HUES48 (cell line): ENCODE measurements at regions not wholly inside any gene's neighbourhood (a gene's known extent, or its start where the extent isn't known, plus 50 kb on each side); places are given as distances from the start of the nearest gene placed in this dataset.
"Not testable (repeated sequence)": the region's sequence is repeated elsewhere in the genome, so short reads cannot be mapped to it uniquely, and the experiment has no call there.

Experiments used
- H3K27ac ChIP-seq: one replicate; pipeline ENCODE4 v1.7.0; 2013; ENCODE audit warnings: low read depth, low read length, inconsistent platforms
- H3K27me3 ChIP-seq: 2 replicates; pipeline ENCODE4 v1.6.1; 2013; ENCODE audit warnings: mild to moderate bottlenecking, low read length; ENCODE audit not compliant: control insufficient read depth, insufficient read depth
- H3K36me3 ChIP-seq: 2 replicates; pipeline ENCODE4 v1.6.1; 2013; ENCODE audit warnings: low read length; ENCODE audit not compliant: control insufficient read depth, insufficient read depth
- H3K4me1 ChIP-seq: 2 replicates; pipeline ENCODE4 v1.6.1; 2013; ENCODE audit warnings: mild to moderate bottlenecking, low read length; ENCODE audit not compliant: control insufficient read depth, insufficient read depth
- H3K4me3 ChIP-seq: 2 replicates; pipeline ENCODE4 v1.5.1; 2013; ENCODE audit warnings: mild to moderate bottlenecking, low read depth, low read length
- H3K9ac ChIP-seq: 2 replicates; pipeline ENCODE4 v1.6.1; 2013; ENCODE audit warnings: mild to moderate bottlenecking, low read depth, low read length, moderate library complexity
- H3K9me3 ChIP-seq: 2 replicates; pipeline ENCODE4 v1.6.1; 2013; ENCODE audit warnings: low read length; ENCODE audit not compliant: control insufficient read depth, insufficient read depth

DNA sequence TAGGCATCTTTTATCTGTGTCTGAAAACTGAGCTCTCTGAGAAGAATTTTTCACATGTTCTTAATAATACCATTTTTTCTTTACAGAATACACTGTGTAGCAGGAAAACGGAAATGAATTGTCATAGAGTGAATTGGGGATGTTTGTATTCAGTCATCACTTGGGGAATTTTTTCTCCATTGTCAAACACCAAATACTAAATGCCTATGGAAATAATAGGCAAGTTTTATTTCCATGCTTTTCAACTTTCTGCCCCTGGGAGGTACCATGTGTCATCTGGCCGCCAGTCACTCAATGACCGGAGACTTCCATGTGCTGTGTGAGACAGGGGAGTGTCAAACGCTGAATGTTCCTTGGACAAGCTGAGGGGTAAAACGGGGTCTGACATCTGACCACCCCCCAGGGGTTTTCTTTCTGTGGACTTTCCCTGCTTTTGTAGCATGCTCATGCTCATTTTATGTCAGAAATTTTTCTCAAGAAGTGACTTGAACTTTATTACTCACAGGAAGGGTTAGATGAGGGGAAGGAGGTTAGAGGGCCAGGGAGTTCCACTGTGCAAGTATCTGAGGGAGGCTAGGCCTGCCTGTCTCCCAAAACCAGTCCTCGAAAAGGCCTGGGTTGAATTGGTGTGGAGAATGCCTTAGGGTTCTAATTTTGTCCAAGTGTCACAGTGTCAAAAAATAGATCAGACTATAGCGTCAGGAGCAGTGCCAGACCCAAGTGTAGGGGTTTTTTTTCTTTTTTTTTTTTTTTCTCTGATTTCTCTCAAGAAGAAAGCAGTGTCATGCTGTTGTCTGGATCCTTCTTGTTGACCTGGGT, 438.6 kb downstream of the AGTPBP1 start:
- Histone ChIP-seq H3K9ac (no peak overlapping the region), H3K9me3 (no peaks in the 10 kb centered on the region), H3K36me3 (no peaks in the 10 kb centered on the region), H3K4me3 (no peak overlapping the region), H3K4me1 (no peaks in the 10 kb centered on the region), H3K27me3 (no peaks in the 10 kb centered on the region), H3K27ac (no peak overlapping the region)

DNA sequence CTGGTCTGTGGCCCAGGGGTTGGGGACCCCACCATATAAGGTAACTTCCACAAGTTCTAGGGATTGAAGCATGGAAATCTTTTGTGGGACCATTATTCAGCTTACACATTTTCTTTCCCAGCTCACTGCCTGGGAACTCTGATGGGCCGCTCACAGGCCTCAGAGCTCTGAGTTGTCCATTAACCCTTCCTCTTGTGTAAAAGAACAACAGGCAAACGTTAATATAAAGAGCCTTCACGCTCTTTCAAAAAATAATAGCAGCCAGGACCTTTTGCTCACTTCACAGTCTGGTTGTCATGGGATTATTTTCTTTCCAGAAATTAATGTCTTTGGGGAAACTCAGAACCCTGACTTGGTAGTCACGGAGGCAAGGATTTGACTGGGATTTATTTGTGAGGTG, 443.3 kb downstream of the AGTPBP1 start:
- Histone ChIP-seq H3K9me3 (no peaks in the 10 kb centered on the region), H3K9ac (no peak overlapping the region), H3K36me3 (no peaks in the 10 kb centered on the region), H3K4me1 (no peaks in the 10 kb centered on the region), H3K4me3 (no peak overlapping the region), H3K27me3 (no peaks in the 10 kb centered on the region), H3K27ac (no peak overlapping the region)

DNA sequence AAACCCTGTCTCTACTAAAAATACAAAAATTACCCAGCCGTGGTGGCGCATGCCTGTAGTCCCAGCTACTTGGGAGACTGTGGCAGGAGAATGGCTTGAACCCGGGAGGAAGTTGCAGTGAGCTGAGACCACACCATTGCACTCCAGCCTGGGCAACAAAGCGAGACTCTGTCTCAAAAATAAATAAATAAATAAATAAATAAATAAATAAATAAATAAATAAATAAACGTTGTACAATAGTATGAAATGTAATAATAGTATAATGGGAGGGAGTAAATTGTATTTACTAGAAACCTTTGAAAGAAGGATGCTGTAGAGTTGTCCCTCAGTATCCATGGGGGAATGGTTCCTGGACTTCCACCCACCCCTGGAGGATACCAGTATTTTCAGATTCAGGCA, 446.5 kb downstream of the AGTPBP1 start:
- not testable (repeated sequence) for H3K9me3 ChIP-seq, H3K27me3 ChIP-seq, H3K27ac ChIP-seq, H3K9ac ChIP-seq, H3K4me1 ChIP-seq, H3K4me3 ChIP-seq, H3K36me3 ChIP-seq

DNA sequence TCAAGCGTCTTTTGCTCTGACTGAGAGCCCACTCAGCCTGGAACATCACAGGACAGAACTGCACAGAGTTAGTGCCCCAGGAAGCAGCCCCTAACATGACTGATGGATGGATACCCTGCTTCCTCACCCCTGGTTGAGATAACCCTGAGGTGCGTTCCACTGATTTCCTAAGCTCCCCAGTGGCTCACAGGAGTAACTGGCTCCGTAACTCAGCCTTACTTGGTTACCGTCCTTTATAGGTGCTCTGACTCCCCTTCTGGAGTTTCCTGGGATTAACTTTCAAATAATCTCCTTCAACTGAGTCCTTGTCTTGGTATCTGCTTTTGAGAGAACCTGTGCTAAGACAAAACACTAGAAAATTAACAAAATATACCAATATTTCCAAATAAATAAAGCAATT, 449.5 kb downstream of the AGTPBP1 start:
- H3K9ac ChIP-seq: no peak overlapping the region
- H3K4me1 ChIP-seq: no peaks in the 10 kb centered on the region
- H3K36me3 ChIP-seq: no peaks in the 10 kb centered on the region
- H3K9me3 ChIP-seq: peaks cover 7% of the 10 kb centered on the region
- H3K4me3 ChIP-seq: no peak overlapping the region
- H3K27me3 ChIP-seq: no peaks in the 10 kb centered on the region
- no peak overlapping the region for H3K27ac ChIP-seq

DNA sequence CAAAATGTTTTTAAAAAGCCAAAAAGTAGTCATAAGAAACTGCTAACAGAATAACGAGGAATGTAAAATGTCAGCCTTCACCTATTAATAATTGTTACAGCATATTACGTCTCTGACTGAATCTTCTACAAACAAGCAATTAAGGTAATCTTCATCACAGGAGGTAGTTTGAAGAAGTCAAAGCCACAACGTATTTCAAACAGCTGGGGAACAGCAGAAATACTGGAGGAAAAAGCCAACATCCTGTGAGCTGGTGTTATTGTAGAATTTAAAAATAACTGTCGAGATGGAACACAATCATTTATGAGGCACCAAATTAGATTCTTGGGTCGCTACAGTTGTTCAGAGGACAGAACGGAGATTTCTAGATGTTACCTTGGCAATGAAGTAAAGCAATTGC, 450.5 kb downstream of the AGTPBP1 start:
- Histone ChIP-seq H3K4me1 (no peaks in the 10 kb centered on the region), H3K9me3 (peaks cover 7% of the 10 kb centered on the region), H3K4me3 (no peak overlapping the region), H3K27me3 (no peaks in the 10 kb centered on the region), H3K36me3 (no peaks in the 10 kb centered on the region), H3K9ac (no peak overlapping the region), H3K27ac (no peak overlapping the region)

DNA sequence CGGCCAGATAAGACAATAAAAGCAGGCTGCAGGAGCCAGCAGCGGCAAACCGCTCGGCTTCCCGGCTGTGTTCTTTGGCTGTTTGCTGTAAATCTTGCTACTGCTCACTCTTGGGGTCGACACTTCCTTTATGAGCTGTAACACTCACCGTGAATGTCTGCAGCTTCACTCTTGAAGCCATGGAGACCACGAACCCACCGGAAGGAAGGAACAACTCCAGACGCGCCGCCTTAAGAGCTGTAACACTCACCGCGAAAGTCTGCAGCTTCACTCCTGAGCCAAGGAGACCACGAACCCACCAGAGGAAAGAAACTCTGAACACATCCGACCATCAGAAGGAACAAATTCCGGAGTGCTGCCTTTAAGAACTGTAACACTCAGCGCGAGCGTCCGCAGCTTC, 451.7 kb downstream of the AGTPBP1 start:
- Histone ChIP-seq H3K27me3 (no peaks in the 10 kb centered on the region), H3K4me3 (no peak overlapping the region)

DNA sequence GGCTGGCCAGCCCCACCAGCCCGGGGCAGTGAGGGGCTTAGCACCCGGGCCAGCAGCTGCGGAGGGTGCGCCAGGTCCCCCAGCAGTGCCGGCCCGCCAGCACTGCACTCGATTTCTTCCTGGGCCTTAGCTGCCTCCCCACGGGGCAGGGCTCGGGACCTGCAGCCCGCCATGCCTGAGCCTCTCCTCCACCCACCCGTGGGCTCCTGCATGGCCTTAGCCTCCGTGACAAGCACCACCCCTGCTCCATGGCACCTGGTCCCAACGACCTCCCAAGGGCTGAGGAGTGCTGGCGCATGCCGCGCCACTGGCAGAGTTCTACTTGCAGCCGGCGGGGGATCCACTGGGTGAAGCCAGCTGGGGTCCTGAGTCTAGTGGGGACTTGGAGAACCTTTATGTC, 452.6 kb downstream of the AGTPBP1 start:
- H3K4me1 ChIP-seq: no peaks in the 10 kb centered on the region
- peaks cover 7% of the 10 kb centered on the region for H3K9me3 ChIP-seq
- H3K27me3 ChIP-seq: no peaks in the 10 kb centered on the region
- no peak overlapping the region for H3K9ac ChIP-seq
- no peaks in the 10 kb centered on the region for H3K36me3 ChIP-seq
- no peak overlapping the region for H3K4me3 ChIP-seq
- no peak overlapping the region for H3K27ac ChIP-seq

More for the DNA sequence above, 451.7 kb downstream of the AGTPBP1 start:
- peaks cover 7% of the 10 kb centered on the region for H3K9me3 ChIP-seq
- H3K36me3 ChIP-seq: no peaks in the 10 kb centered on the region
- no peak overlapping the region for H3K9ac ChIP-seq
- no peaks in the 10 kb centered on the region for H3K4me1 ChIP-seq
- no peak overlapping the region for H3K27ac ChIP-seq

DNA sequence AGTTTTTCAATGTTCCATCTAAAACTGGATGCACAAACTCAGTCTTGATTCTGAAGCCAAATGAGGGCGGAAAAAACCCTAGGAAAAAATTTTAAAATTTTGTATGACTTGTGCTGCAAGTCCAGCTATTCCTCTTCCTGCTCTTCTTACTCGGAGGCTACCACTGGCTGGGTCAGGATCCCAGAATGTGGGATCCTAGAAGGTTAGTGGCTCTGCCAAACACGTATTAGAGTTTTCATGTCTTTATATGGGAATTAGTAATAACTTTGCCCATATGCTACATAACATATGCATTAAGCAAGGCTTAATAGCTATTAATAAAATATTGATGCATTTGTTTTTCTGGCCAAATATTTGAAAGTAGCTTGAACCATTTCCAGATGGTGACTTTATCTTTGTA, 458.3 kb downstream of the AGTPBP1 start:
- H3K9ac ChIP-seq: no peak overlapping the region
- H3K36me3 ChIP-seq: no peaks in the 10 kb centered on the region

DNA sequence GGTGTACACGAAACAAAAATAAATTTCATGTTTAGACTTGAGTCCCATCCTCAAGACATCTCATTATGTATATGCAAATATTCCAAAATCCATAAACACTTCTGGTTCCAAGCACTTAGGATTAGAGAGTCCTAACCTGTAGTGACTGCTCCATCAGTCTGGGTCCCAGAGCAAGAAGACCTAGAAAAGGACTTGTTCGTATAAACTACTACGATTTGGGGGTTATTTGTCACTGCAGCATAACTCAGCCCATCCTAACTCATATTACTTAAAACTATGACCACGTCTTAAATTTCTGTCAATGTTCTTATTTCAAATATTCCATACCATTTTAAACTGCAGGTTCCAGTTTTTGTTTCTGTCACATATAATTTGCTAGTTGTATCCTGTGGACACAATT, 463.0 kb downstream of the AGTPBP1 start:
- peaks cover 9% of the 10 kb centered on the region; the same call in 1 of the 2 replicates for H3K4me1 ChIP-seq
- H3K27ac ChIP-seq: no peak overlapping the region
- no peaks in the 10 kb centered on the region for H3K9me3 ChIP-seq
- no peak overlapping the region for H3K4me3 ChIP-seq
- H3K36me3 ChIP-seq: no peaks in the 10 kb centered on the region
- no peak overlapping the region for H3K9ac ChIP-seq
- H3K27me3 ChIP-seq: no peaks in the 10 kb centered on the region

More for the DNA sequence above, 458.3 kb downstream of the AGTPBP1 start:
- Histone ChIP-seq H3K4me1 (peaks cover 9% of the 10 kb centered on the region; the same call in 1 of the 2 replicates), H3K4me3 (no peak overlapping the region), H3K9me3 (peaks cover 4% of the 10 kb centered on the region; the same call in 1 of the 2 replicates), H3K27ac (no peak overlapping the region), H3K27me3 (no peaks in the 10 kb centered on the region)

DNA sequence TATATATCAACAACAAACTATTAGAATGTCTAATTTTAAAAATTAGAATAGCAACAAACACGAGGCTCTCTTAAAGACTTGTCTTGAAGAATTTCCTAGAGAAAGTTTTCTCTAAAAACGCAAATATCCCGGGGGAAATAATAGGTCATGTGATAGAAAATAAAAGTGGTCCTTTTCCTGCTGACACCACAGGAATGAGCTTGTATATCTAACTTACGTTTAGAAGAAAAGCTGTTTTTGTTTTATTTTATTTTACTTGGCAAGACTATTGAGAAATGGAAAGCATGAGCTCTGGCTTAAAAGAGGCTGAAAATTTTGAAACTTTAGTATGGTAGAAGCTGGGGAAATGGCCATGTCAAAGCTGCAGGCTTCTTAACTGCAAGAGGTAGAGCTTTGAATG, 465.0 kb downstream of the AGTPBP1 start:
- Histone ChIP-seq H3K9ac (no peak overlapping the region), H3K4me3 (no peak overlapping the region), H3K27me3 (no peaks in the 10 kb centered on the region), H3K9me3 (no peaks in the 10 kb centered on the region), H3K36me3 (no peaks in the 10 kb centered on the region), H3K4me1 (peaks cover 9% of the 10 kb centered on the region; the same call in 1 of the 2 replicates), H3K27ac (no peak overlapping the region)

DNA sequence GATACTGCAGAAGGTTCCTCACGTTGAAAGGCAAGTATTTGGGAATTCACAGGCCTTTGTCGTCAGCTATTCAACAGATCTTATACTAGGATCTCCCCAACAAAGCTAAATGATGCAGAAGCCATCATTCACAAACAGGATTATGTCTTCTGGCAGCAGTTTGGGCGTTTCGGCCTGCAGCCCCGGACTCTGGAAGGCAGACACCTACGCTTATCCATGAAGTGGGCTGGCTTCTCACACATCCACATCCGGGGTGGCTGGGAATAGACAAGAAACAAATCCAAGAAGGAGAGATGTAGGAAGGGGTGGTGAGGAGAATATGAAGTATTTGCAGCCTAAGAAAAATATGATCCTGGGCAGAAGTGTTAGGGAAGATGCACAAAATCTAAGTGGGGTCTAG, 471.9 kb downstream of the AGTPBP1 start:
- H3K36me3 ChIP-seq: no peaks in the 10 kb centered on the region
- H3K27ac ChIP-seq: no peak overlapping the region
- H3K9me3 ChIP-seq: no peaks in the 10 kb centered on the region
- peaks cover 12% of the 10 kb centered on the region for H3K4me1 ChIP-seq
- H3K27me3 ChIP-seq: no peaks in the 10 kb centered on the region
- no peak overlapping the region for H3K9ac ChIP-seq
- H3K4me3 ChIP-seq: no peak overlapping the region
